HL-60 (cell line): ENCODE measurements at regions not wholly inside any gene's neighbourhood (a gene's known extent, or its start where the extent isn't known, plus 50 kb on each side); places are given as distances from the start of the nearest gene placed in this dataset.

ENCODE experiments used
- GABPA ChIP-seq: IDR thresholded peaks from 2 replicates; pipeline ENCODE4 v1.6.1; 2012; ENCODE audit warnings: low read depth
- POLR2AphosphoS5 ChIP-seq: IDR thresholded peaks from 2 replicates; pipeline ENCODE4 v1.6.1; 2012; ENCODE audit warnings: low read depth
- SPI1 ChIP-seq: IDR thresholded peaks from 2 replicates; pipeline ENCODE4 v1.6.1; 2012; ENCODE audit warnings: low read depth, mild to moderate bottlenecking, borderline replicate concordance
- TF ChIP-seq, protein P1 (sequence below): IDR thresholded peaks from one replicate; pipeline ENCODE4 v1.5.1; 2011; ENCODE audit warnings: low read length, control low read depth, inconsistent platforms; ENCODE audit not compliant: insufficient read depth

DNA sequence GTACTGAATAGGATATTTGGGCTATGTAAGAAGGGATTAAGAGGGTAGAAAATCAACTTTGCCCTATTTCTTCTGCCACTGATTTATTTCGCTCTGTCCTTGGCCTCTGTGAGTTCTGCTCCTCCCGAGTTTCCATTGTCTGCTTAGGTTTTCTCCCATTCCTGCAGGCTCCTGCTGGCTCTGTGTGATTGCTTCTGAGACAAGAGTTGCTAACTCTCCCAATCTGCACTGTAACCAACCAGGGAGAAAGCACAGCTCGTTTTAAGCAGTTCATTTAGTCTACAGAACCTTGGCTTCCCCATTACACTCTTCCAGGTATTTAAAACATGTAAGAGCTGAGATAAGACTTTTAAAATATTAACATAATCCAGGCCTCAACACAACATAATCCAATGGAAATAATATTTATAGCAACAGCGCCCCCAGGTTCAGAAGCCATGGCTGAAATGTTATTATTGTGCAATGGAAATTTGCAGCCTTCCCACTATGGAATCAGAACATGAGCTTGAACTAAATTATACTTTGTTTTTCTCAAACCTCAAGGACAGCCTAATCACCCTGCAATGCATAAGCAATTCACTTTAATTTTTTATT, 203.5 kb downstream of the ERCC6L2 start:
- TF ChIP-seq, protein P1, sequence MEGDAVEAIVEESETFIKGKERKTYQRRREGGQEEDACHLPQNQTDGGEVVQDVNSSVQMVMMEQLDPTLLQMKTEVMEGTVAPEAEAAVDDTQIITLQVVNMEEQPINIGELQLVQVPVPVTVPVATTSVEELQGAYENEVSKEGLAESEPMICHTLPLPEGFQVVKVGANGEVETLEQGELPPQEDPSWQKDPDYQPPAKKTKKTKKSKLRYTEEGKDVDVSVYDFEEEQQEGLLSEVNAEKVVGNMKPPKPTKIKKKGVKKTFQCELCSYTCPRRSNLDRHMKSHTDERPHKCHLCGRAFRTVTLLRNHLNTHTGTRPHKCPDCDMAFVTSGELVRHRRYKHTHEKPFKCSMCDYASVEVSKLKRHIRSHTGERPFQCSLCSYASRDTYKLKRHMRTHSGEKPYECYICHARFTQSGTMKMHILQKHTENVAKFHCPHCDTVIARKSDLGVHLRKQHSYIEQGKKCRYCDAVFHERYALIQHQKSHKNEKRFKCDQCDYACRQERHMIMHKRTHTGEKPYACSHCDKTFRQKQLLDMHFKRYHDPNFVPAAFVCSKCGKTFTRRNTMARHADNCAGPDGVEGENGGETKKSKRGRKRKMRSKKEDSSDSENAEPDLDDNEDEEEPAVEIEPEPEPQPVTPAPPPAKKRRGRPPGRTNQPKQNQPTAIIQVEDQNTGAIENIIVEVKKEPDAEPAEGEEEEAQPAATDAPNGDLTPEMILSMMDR, result no peak
- TF ChIP-seq SPI1 (no peak), POLR2AphosphoS5 (no peak), GABPA (no peak)
